H9 (cell line): ENCODE measurements at regions not wholly inside any gene's neighbourhood (a gene's known extent, or its start where the extent isn't known, plus 50 kb on each side); places are given as distances from the start of the nearest gene placed in this dataset.

Source experiments
- DNase-seq: peaks from one replicate; pipeline ENCODE4 v3.0.0-alpha.2; 2017
- H2AFZ ChIP-seq: one replicate; pipeline ENCODE4 v1.6.1; 2013; ENCODE audit warnings: mild to moderate bottlenecking, low read length, control low read depth, moderate library complexity
- H2AK5ac ChIP-seq: 2 replicates; pipeline ENCODE4 v1.6.1; 2013; ENCODE audit warnings: low read length, control low read depth, mixed read lengths; ENCODE audit not compliant: insufficient read length
- H2BK120ac ChIP-seq: one replicate; pipeline ENCODE4 v1.6.1; 2013; ENCODE audit warnings: low read depth, mild to moderate bottlenecking, low read length, control low read depth, inconsistent platforms; ENCODE audit not compliant: poor library complexity, severe bottlenecking
- H2BK12ac ChIP-seq: 2 replicates; pipeline ENCODE4 v1.6.1; 2013; ENCODE audit warnings: low read length, control low read depth, mixed read lengths, low read depth; ENCODE audit not compliant: insufficient read length
- H2BK15ac ChIP-seq: 2 replicates; pipeline ENCODE4 v1.6.1; 2013; ENCODE audit warnings: low read depth, low read length, control low read depth
- H2BK20ac ChIP-seq: one replicate; pipeline ENCODE4 v1.6.1; 2013; ENCODE audit warnings: low read depth, mild to moderate bottlenecking, low read length, control low read depth, inconsistent platforms; ENCODE audit not compliant: poor library complexity, severe bottlenecking
- H2BK5ac ChIP-seq: 2 replicates; pipeline ENCODE4 v1.6.1; 2013; ENCODE audit warnings: low read length, control low read depth, mixed read lengths; ENCODE audit not compliant: insufficient read length
- H3K14ac ChIP-seq: 2 replicates; pipeline ENCODE4 v1.6.1; 2013; ENCODE audit warnings: low read length, control low read depth; ENCODE audit not compliant: insufficient read depth
- H3K18ac ChIP-seq: 2 replicates; pipeline ENCODE4 v1.6.1; 2013; ENCODE audit warnings: low read depth, mild to moderate bottlenecking, mixed read lengths, low read length, control low read depth; ENCODE audit not compliant: insufficient read length
- H3K23ac ChIP-seq: 2 replicates; pipeline ENCODE4 v1.6.1; 2013; ENCODE audit warnings: low read length, control low read depth, mixed read lengths, low read depth; ENCODE audit not compliant: insufficient read length
- H3K23me2 ChIP-seq: 2 replicates; pipeline ENCODE4 v1.6.1; 2013; ENCODE audit warnings: low read depth, mild to moderate bottlenecking, mixed read lengths, low read length, control low read depth; ENCODE audit not compliant: insufficient read length, poor library complexity, severe bottlenecking
- H3K27ac ChIP-seq: 2 replicates; pipeline ENCODE4 v1.5.1; 2013; ENCODE audit warnings: low read length, control low read depth, mixed read lengths, low read depth; ENCODE audit not compliant: insufficient read length
- H3K27me3 ChIP-seq: 2 replicates; pipeline ENCODE4 v1.6.1; 2013; ENCODE audit warnings: low read length, control low read depth, inconsistent platforms; ENCODE audit not compliant: insufficient read depth
- H3K4ac ChIP-seq: 2 replicates; pipeline ENCODE4 v1.6.1; 2013; ENCODE audit warnings: low read depth, mild to moderate bottlenecking, control low read depth, inconsistent platforms, low read length, moderate library complexity
- H3K4me1 ChIP-seq: 2 replicates; pipeline ENCODE4 v1.6.1; 2013; ENCODE audit warnings: low read length, control low read depth, inconsistent platforms; ENCODE audit not compliant: insufficient read depth
- H3K4me2 ChIP-seq: 2 replicates; pipeline ENCODE4 v1.6.1; 2013; ENCODE audit warnings: low read length, control low read depth, mixed read lengths; ENCODE audit not compliant: insufficient read length, insufficient read depth
- H3K56ac ChIP-seq: 2 replicates; pipeline ENCODE4 v1.6.1; 2013; ENCODE audit warnings: low read depth, mild to moderate bottlenecking, mixed read lengths, low read length, control low read depth; ENCODE audit not compliant: insufficient read length
- H3K79me1 ChIP-seq: 2 replicates; pipeline ENCODE4 v1.6.1; 2013; ENCODE audit warnings: low read depth, mild to moderate bottlenecking, moderate library complexity, low read length, control low read depth, inconsistent platforms; ENCODE audit not compliant: insufficient read depth, poor library complexity, severe bottlenecking
- H3K79me2 ChIP-seq: 2 replicates; pipeline ENCODE4 v1.6.1; 2013; ENCODE audit warnings: low read length, control low read depth, inconsistent platforms; ENCODE audit not compliant: insufficient read depth
- H3K9ac ChIP-seq: 2 replicates; pipeline ENCODE4 v1.6.1; 2013; ENCODE audit warnings: low read length, control low read depth, mixed read lengths; ENCODE audit not compliant: insufficient read length; ENCODE audit errors: extremely low read depth
- H3K9me3 ChIP-seq: one replicate; pipeline ENCODE4 v1.6.1; 2013; ENCODE audit warnings: low read depth, low read length, inconsistent platforms; ENCODE audit not compliant: control insufficient read depth
- H3T11ph ChIP-seq: one replicate; pipeline ENCODE4 v1.6.1; 2013; ENCODE audit warnings: mild to moderate bottlenecking, low read length, control low read depth, inconsistent platforms
- H4K20me1 ChIP-seq: one replicate; pipeline ENCODE4 v1.6.1; 2013; ENCODE audit not compliant: control insufficient read depth, insufficient read length, insufficient read depth
- H4K5ac ChIP-seq: 2 replicates; pipeline ENCODE4 v1.6.1; 2013; ENCODE audit warnings: low read depth, mild to moderate bottlenecking, mixed read lengths, low read length, control low read depth; ENCODE audit not compliant: insufficient read length
- H4K8ac ChIP-seq: replicated peaks from 2 replicates; pipeline ENCODE4 v1.6.1; 2013; ENCODE audit warnings: low read length, control low read depth, mixed read lengths, low read depth; ENCODE audit not compliant: insufficient read length
- H4K91ac ChIP-seq: 2 replicates; pipeline ENCODE4 v1.6.1; 2013; ENCODE audit warnings: low read depth, mild to moderate bottlenecking, moderate library complexity, mixed read lengths, low read length, control low read depth; ENCODE audit not compliant: insufficient read length
- H3K27ac Mint-ChIP-seq, 3 experiments: 2 replicates in 2 of 3; 3 replicates in 1 of 3; pipeline ENCODE4 v1.8.0; 2020 to 2021; ENCODE audit warnings: mixed read lengths in 3 of 3, mild to moderate bottlenecking in 1 of 3, moderate library complexity in 1 of 3
- H3K27me3 Mint-ChIP-seq: 2 replicates; pipeline ENCODE4 v1.8.0; 2021; ENCODE audit warnings: low read depth, mild to moderate bottlenecking, moderate library complexity, mixed read lengths
- H3K36me3 Mint-ChIP-seq, 3 experiments: 2 replicates in 2 of 3; 3 replicates in 1 of 3; pipeline ENCODE4 v1.8.0; 2020 to 2021; ENCODE audit warnings: low read depth in 3 of 3, mixed read lengths in 3 of 3; ENCODE audit not compliant: insufficient read depth in 1 of 3
- H3K4me1 Mint-ChIP-seq, 2 experiments: 2 replicates each; pipeline ENCODE4 v1.8.0; 2020; ENCODE audit warnings: mixed read lengths in 2 of 2
- H3K4me3 Mint-ChIP-seq, 2 experiments: 2 replicates in 1 of 2; 3 replicates in 1 of 2; pipeline ENCODE4 v1.8.0; 2020 to 2021; ENCODE audit warnings: mild to moderate bottlenecking in 2 of 2, mixed read lengths in 2 of 2, moderate library complexity in 1 of 2
- H3K9me3 Mint-ChIP-seq, 2 experiments: 2 replicates in 1 of 2; 3 replicates in 1 of 2; pipeline ENCODE4 v1.8.0; 2020; ENCODE audit warnings: mild to moderate bottlenecking in 2 of 2, mixed read lengths in 2 of 2, moderate library complexity in 1 of 2
- CTCF ChIP-seq: fragments of 200-600 bp; sonication (generic); conservative IDR thresholded peaks from 3 replicates; pipeline ENCODE4 v1.8.0; 2021; ENCODE audit warnings: antibody characterized with exemption, mild to moderate bottlenecking
- WGBS: extraction: QIAGEN DNeasy Blood & Tissue Kit; methylation state at CpG from one replicate; pipeline ENCODE4 v1.1.7; 2013; ENCODE audit warnings: missing lambda C conversion rate, low lambda C conversion rate, mixed read lengths; ENCODE audit not compliant: insufficient read length; ENCODE audit errors: extremely low coverage; 5-methylcytosine and 5-hydroxymethylcytosine counted together

DNA sequence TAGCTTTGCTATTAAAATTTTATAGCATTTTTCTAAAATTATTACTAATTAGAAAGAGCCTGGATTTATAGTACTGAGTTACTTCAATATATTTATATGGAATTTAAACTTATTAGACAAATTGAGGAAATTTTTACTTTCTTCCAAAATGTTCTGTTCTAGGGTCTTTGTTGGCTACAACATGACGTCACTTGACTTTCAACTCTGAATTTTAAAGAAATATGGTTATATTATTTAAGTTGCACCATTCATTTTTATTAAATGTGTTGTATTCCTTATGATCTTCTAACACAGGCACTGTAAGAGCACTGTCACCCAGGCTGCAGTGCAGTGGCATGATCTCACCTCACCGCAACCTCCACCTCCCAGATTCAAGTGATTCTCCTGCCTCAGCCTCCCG, 119.4 kb upstream of the CYLC2 start:
- Histone ChIP-seq H3K56ac (no peak overlapping the region), H4K91ac (no peak overlapping the region), H3T11ph (no peak overlapping the region), H2AFZ (no peak overlapping the region), H3K14ac (no peak overlapping the region), H2BK120ac (no peak overlapping the region), H2BK15ac (no peak overlapping the region), H4K5ac (no peak overlapping the region), H3K9me3 (no peaks in the 10 kb centered on the region), H3K4ac (no peak overlapping the region), H3K79me2 (no peaks in the 10 kb centered on the region), H3K4me1 (no peaks in the 10 kb centered on the region), H2BK12ac (no peak overlapping the region), H3K9ac (no peak overlapping the region), H3K23ac (no peak overlapping the region), H4K20me1 (no peaks in the 10 kb centered on the region), H3K18ac (no peak overlapping the region), H2AK5ac (no peak overlapping the region), H2BK20ac (no peak overlapping the region), H4K8ac (no peak overlapping the region), H2BK5ac (no peak overlapping the region), H3K4me2 (no peak overlapping the region), H3K23me2 (no peaks in the 10 kb centered on the region), H3K79me1 (no peaks in the 10 kb centered on the region), H3K27me3 (no peaks in the 10 kb centered on the region), H3K27ac (no peak overlapping the region)
- no peak for DNase-seq
- no peak for TF ChIP-seq CTCF
- Mint-ChIP-seq H3K27ac (no peak overlapping the region), H3K4me3 (no peak overlapping the region), H3K4me1 (no peaks in the 10 kb centered on the region), H3K9me3 (peaks cover 0 to 3% of the 10 kb centered on the region in 2 experiments; a peak in 3 of 5 replicates), H3K27me3 (no peaks in the 10 kb centered on the region), H3K36me3 (no peaks in the 10 kb centered on the region)
- no CpG with 5 or more reads among the region's 3 CpGs for WGBS
